ENCODE measurements at regions not wholly inside any gene's neighbourhood (a gene's known extent, or its start where the extent isn't known, plus 50 kb on each side); places are given as distances from the start of the nearest gene placed in this dataset.

- TF ChIP-seq ZNF384 (IDR thresholded peaks at IDR 0.05): no peak
- no peak for TF ChIP-seq TARDBP (IDR thresholded peaks at IDR 0.05)
- TF ChIP-seq, protein P1, sequence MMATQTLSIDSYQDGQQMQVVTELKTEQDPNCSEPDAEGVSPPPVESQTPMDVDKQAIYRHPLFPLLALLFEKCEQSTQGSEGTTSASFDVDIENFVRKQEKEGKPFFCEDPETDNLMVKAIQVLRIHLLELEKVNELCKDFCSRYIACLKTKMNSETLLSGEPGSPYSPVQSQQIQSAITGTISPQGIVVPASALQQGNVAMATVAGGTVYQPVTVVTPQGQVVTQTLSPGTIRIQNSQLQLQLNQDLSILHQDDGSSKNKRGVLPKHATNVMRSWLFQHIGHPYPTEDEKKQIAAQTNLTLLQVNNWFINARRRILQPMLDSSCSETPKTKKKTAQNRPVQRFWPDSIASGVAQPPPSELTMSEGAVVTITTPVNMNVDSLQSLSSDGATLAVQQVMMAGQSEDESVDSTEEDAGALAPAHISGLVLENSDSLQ (IDR thresholded peaks at IDR 0.05): no peak
- no peak for TF ChIP-seq NFRKB (IDR thresholded peaks at IDR 0.05)
These were observed 327.1 kb upstream of the NUDT12 start for GRCh38 chr5:103889500-103890209.

All from HEK293T (cell line).